CD4-positive, alpha-beta T cell treated with Interferon alpha-2 for 1 hour (primary cell): ENCODE measurements at regions not wholly inside any gene's neighbourhood (a gene's known extent, or its start where the extent isn't known, plus 50 kb on each side); places are given as distances from the start of the nearest gene placed in this dataset.
A peak's percentile ranks its signal among the peaks of the same experiment; 100 is the strongest.
"Not testable (repeated sequence)": the region's sequence is repeated elsewhere in the genome, so short reads cannot be mapped to it uniquely, and the experiment has no call there.

ENCODE experiments used
- DNase-seq, 2 donors: peaks; one replicate each; pipeline ENCODE4 v3.0.0-alpha.2; 2020 to 2022

- DNase-seq, result not testable (repeated sequence)
Measured at GRCh38 chr2:55124682-55125081, 74.4 kb upstream of the RTN4 start.

- no peak for DNase-seq
Measured at GRCh38 chr2:55123851-55124269, 73.6 kb upstream of the RTN4 start.

GRCh38 chr2:55120634-55121359 is 70.5 kb upstream of the RTN4 start:
- no peak for DNase-seq

- no peak for DNase-seq
Measured at GRCh38 chr2:55119711-55120487, 69.6 kb upstream of the RTN4 start.

- DNase-seq, result no peak
Measured at GRCh38 chr2:55118643-55119083, 68.4 kb upstream of the RTN4 start.

GRCh38 chr2:55116966-55117365 is 66.7 kb upstream of the RTN4 start:
- DNase-seq, result no peak

- DNase-seq, result no peak
Measured at GRCh38 chr2:55116598-55116964, 66.3 kb upstream of the RTN4 start.

GRCh38 chr2:55115761-55116597 is 65.7 kb upstream of the RTN4 start:
- no peak for DNase-seq

GRCh38 chr2:55114597-55114996 is 64.3 kb upstream of the RTN4 start:
- no peak for DNase-seq

- DNase-seq, result no peak
Measured at GRCh38 chr2:55114082-55114481, 63.8 kb upstream of the RTN4 start.

- no peak for DNase-seq
Measured at GRCh38 chr2:55112229-55113031, 62.2 kb upstream of the RTN4 start.

- peak in 1 of 2 donors; percentile 49 for DNase-seq
Measured at GRCh38 chr2:55111570-55112228, 61.4 kb upstream of the RTN4 start.

GRCh38 chr2:55111230-55111569 is 60.9 kb upstream of the RTN4 start:
- no peak for DNase-seq

- no peak for DNase-seq
Measured at GRCh38 chr2:55109219-55109891, 59.1 kb upstream of the RTN4 start.

- no peak for DNase-seq
Measured at GRCh38 chr2:55108456-55109160, 58.4 kb upstream of the RTN4 start.

GRCh38 chr2:55107436-55107835 is 57.2 kb upstream of the RTN4 start:
- no peak for DNase-seq

- DNase-seq, result no peak
Measured at GRCh38 chr2:55106148-55106547, 55.9 kb upstream of the RTN4 start.

- no peak for DNase-seq
Measured at GRCh38 chr2:55105456-55105855, 55.2 kb upstream of the RTN4 start.

- no peak for DNase-seq
Measured at GRCh38 chr2:55103046-55103445, 52.8 kb upstream of the RTN4 start.

- DNase-seq, result no peak
Measured at GRCh38 chr2:55102056-55102812, 52.0 kb upstream of the RTN4 start.
